Gastroesophageal sphincter (tissue), 3 donors: ENCODE measurements at regions not wholly inside any gene's neighbourhood (a gene's known extent, or its start where the extent isn't known, plus 50 kb on each side); places are given as distances from the start of the nearest gene placed in this dataset.

Source experiments
- CTCF ChIP-seq, 4 experiments: fragments of 200-600 bp in 2 of 4; fragments of 450-650 bp in 2 of 4; sonication (generic) in 1 of 4; IDR thresholded peaks; one replicate each; pipeline ENCODE4 v1.5.1; 2017 to 2019; ENCODE audit warnings: antibody characterized with exemption in 4 of 4, mild to moderate bottlenecking in 2 of 4, moderate library complexity in 2 of 4
- POLR2A ChIP-seq, 2 donors: fragments of 450-650 bp; IDR thresholded peaks; one replicate each; pipeline ENCODE4 v1.6.1; 2017; ENCODE audit warnings: antibody characterized with exemption in 2 of 2, mild to moderate bottlenecking in 2 of 2, moderate library complexity in 1 of 2
- POLR2AphosphoS5 ChIP-seq: sonication (generic); formaldehyde crosslinking; IDR thresholded peaks from one replicate; pipeline ENCODE4 v1.6.1; 2017; ENCODE audit warnings: antibody characterized with exemption

- TF ChIP-seq CTCF (IDR thresholded peaks at IDR 0.05) (no peak), POLR2AphosphoS5 (no peak), POLR2A (IDR thresholded peaks at IDR 0.05) (no peak)
These were observed 263.0 kb upstream of the ZWINT start for GRCh38 chr10:56624082-56624481.
